ENCODE measurements at regions not wholly inside any gene's neighbourhood (a gene's known extent, or its start where the extent isn't known, plus 50 kb on each side); places are given as distances from the start of the nearest gene placed in this dataset.
"Not testable (repeated sequence)": the region's sequence is repeated elsewhere in the genome, so short reads cannot be mapped to it uniquely, and the experiment has no call there.

DNA sequence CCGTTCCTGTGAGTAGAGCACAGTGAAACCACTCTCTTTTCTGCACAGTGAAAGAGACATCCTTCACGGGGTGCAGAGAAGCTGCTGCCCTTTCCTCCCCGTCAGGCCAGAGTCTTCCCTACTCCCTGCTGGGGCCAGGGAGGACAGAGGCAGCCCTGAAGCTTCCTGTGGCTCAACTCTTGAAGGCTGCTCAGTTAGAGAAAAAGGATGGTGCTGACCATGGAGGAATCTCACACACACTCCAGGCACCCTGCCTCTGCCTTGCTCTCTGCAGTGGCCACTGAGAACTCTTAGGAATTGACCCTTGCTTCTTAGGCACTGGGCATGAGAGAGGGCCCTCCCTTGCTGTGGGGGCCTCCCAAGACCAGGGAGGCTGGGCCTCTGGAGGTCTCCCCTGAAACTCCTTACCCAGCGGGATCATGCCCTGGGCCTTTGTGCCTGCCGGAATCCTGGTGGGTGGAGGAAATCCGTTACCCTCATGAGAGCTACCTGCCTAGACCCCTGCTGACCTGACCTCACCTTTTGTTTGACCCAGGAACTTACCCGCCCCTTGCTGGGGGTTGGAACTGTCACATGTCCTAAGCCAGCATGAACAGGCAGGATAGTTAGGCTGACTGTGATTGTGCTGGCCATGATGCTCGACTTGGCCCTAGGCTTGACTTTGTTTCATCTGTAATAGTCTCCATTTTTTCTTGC, 65.0 kb upstream of the CD93 start:
- DNase-seq (ENCODE audit: low spot score) = peak; percentile 30

DNA sequence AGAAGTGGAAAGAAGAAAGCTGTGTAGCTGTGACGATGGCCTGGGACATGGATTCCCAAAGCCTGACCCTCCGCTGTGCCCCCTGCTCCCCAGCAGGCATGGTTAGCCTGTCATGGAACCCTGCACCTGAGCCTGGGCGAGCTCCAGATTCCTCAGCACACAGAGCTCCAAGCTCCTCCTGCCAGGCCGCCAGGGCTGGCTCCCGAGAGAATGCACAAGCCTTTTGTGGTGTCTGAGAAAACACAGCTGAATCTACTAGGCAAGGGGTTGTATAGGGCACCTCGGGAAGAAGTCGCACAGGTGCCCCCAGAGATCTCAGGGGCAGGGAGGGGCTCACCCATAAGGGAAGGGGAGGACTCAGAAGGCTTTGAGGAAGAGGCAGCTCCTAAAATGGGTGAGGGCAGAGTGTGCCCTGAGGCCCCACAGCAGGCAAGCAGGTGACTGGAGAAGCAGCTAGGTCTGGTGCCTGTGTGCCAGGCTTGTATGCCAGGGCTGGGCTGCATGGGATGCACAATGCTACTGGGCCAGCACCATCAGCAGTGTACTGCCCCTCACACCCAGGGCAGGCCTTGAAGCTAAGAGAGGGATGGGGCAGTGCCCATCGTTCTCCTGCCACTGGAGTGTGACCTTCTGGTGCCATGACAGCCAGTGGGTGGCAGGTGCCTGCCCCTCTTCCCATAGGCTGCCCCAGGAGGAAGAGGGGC, 64.3 kb upstream of the CD93 start:
- peak; percentile 51 for DNase-seq (ENCODE audit: low spot score)

DNA sequence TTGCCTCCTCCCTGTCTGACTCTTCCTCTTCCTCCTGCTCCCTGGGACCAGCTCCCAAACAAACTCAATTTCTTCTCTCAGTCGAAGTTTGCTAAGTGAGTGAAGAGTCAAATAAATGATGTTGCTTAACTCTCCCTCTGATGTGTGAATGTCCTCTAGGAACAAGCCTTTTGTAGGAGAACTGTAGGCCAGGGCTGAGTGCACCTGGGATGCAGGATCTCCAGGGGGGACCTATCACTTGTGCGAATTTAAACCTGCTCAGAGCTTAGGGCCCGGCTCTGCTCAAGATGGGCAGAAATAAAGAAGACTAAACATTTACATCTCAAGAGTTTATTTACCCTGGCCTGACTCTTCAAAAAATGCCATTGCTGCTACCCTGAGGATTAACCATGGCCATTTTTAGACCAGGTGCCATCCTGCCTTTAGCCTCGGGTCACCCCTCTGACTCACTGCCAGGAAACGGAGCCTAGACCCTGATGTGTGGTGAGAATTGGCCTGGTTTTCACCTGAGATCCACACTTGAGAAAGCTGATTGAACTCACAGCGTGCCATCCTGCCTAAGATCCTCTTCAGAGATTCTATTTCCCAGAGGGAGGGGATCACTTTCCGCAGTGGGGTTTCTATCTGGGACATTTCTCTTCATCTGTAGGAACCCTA, 63.6 kb upstream of the CD93 start:
- DNase-seq (ENCODE audit: low spot score) = peak; percentile 26

DNA sequence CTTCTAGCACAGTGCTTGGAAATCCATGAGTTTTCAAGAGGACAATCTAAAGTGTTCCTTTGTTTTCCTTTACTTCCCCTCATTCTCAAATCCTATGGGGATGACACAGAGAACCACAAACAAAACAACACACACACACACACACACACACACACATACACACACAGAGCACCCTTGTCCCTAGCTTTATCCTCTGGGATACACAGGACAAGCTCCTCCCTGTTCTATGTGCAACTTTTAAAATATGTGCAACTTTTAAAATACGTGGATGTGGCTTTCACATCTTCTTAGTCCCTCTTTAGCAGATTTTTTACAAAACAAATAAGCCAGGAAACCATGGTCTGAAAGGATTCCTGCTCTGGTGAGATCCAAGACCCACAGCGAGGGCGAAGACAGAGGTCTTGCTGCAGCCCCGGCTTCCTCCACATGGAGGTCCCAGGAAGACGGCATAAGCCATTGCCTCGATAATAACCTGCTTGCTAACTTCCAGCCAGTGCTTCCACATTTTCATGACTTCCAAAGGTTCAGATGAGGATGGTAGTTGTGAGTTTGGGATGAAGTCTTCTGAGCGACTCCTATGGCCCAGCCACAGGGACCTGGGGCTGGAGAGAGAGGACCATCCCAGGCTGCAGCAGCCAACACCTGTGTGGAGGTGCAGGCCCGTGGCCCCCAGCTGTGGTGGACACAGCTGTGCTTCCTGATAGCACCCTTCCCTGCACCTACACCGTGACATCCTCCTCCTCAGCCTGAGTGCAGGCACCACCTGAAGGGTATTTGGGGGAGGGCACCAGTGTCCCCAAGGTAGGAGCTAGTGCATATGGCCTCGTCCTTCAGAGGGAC, 62.8 kb upstream of the CD93 start:
- DNase-seq (ENCODE audit: low spot score) = peak; percentile 22

DNA sequence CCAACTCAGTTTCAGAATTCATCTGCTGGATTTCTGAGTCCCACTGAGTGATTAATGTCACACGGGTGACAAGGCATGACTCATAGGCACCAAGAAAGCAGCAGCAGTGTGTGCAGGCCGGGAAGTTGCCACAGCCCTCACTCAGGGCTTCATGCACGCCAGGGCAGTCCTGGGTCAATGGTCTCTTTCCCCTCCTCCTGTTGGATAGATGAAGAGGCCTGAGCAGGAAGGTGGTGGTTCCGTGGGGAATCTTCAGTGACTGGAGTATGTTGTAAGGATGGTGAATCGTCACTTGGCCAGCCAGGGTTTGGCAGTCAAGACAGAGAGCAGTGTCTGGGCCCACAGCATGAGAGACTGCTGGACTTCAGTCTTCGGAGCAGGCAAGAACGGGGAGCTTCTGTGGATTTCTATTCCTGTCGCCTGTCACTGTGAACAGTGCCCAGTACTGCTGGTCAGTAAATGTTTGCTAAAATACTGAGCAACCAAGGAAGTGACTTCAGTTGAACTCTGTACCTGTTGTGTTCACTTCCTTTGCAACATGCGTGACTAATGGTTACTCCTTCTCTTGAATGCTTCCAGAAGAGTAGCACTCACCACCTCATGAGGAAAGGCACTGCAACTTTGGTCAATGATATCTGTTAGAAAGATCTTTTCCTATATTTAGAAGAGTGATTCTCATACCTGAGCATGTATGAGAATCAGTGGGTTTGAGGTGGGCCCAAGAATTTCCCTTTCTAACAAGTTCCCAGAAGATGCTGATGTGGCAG, 62.0 kb upstream of the CD93 start:
- DNase-seq (ENCODE audit: low spot score) = peak; percentile 38

DNA sequence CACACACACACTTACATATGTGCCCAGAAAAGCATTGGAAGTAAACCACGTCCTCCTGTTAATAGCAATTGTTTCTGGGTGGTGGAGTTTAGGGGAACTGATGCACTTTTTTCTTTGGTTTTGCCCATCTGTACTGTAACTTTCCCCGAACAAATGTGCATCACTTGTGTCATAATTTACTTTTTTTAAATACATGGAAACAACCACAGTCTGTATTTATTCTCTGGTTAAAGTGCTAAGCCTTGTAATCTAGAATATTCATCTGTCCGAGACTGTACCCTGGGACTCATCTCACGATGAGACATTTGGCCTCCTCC, 61.5 kb upstream of the CD93 start:
- peak; percentile 6 for DNase-seq (ENCODE audit: low spot score)

DNA sequence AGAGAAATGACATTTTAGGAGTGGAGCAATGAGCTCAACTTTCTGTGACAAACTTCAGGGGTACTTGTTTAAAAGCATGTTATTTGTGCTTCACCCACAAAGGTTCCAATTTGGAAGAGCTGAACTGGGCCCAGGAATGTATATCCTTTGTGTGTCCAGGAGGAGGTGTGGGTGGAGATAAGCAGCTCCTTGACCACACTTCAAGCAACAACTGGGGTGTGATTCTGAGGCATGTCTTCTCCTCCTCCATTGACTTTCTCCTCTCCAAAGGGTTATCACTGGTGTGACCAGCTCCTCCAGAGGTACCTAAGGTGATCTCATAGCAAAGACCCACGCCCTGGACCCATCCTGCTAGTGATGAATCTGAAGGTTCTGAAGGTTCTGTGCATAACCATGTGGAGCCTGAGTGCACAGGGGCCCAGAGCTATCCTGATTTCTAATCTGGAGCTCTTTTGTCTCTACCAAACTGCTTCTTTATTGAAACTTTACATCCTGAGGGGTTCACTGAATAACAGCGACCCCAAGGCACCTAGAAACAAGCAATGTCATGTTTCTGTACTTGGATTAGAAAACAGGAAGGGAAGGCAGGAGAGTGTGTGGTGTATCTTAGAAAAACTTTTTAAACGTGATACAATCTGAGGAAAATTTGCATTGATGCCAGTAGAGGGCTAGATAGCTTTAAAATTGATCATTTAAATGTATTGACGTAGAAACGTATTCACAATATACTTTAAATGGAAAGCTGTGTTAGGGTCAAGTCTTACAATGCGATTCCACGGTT, 60.9 kb upstream of the CD93 start:
- peak; percentile 42 for DNase-seq (ENCODE audit: low spot score)

DNA sequence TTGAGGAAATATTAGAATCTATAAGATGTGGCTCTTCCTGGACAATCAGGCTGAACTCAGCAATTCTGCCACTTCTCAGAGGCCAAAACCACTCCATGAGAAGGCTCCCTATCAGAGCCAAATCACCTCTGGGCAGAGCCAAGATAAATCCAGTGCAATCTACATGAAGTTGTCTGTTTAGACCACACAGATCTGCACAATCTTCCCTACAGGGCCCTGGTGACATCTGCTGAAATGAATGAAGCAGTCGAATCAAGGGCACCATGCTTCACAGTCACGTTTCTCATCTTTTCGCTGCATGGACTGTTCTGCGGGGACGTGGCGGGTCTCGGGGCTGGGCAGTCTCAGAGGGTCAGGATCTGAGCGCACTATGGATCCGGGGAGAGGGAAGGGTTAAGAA, 60.1 kb upstream of the CD93 start:
- DNase-seq (ENCODE audit: low spot score) = peak; percentile 20

DNA sequence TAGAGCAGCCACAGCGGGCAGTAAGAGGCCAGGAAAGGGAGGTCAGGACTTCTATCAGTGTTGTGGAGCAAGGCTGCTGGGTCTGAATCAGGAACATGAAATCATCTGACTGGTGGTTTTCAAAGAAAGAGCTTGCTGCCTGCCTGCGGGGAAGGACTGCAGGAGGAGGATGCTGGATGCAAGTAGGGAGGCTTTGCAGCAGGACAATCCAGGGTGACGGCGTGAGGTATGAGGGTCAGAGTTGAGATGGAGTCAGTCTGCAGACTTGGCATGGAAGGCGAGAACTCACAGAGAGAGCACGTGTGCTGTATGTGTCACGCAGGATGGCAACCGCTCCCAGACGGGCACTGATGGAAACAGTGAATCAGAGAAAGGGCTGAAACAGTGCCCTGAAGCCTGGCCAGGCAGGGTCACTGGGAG, 59.2 kb upstream of the CD93 start:
- DNase-seq (ENCODE audit: low spot score) = peak; percentile 57

DNA sequence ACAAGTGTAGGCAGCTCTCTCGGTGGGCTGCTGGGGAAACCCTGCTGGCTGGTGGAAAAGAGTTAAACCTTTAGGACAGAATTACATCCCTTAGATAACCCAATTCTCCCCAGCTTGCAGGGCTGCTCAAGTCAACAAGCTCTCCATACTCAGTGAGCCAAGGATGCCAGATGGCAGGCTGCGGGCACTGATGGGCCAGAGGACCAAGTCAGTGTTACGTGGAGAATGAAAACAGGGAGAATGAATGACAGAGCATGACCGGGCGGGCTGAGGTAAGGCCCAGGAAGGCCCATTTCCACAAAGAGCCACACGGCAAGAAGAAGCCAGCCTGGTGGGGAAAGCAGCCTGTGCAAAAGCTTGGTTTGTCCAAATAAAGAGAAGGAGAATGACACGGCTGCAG, 58.7 kb upstream of the CD93 start:
- DNase-seq (ENCODE audit: low spot score) = peak; percentile 57

DNA sequence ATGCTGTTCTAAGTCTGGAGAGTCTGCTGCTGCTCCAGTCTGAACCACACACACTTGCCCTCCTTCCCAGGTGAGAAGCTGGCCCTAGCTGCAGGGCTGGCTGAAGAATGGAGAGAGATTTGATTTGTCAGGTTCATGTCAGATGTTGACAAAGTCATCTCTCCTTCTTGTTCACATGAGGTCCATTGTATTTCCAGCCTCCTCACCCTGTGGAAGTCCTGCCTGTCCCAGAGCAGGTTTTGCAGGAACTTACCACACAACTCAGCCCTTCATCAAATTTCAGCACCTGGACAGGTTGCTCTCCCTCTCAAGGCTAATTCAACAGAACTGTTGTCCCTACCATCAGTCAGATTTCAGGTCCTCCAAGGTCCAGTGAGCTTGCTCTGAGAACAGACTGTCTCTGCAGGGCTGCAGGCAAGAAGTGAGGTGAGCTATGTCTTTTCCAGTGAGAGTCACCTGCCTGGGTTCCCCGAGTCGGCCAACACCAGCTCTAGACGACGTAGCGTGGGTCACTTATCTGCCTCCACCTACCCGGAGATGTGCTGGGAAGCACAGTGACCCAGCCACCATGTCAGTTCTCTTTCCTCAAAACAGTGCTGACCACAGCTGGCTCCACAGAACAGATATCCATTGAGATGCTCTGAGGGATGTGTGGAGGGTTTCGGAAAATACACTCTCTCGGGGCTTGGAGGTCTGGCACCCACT, 58.0 kb upstream of the CD93 start:
- DNase-seq (ENCODE audit: low spot score) = peak; percentile 55

DNA sequence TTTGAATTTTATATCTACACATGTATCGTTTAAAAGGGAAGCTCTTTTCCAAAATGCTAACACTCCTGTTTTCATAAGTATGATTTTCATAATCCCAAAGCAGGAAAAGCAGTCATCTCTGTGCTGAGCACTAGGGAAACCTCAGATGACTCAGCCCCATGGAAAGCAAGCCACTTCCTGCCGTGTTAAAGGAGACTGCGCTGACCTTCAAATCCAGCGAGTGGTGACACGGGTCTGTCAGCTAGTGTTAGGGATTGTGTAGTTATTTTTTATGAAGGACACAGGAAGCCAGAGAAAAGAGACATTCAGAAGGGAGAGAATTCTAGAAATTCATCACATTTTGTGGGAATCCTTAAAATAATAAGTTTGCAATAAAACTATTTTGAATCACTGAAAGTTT, 57.0 kb upstream of the CD93 start:
- peak; percentile 17 for DNase-seq (ENCODE audit: low spot score)

DNA sequence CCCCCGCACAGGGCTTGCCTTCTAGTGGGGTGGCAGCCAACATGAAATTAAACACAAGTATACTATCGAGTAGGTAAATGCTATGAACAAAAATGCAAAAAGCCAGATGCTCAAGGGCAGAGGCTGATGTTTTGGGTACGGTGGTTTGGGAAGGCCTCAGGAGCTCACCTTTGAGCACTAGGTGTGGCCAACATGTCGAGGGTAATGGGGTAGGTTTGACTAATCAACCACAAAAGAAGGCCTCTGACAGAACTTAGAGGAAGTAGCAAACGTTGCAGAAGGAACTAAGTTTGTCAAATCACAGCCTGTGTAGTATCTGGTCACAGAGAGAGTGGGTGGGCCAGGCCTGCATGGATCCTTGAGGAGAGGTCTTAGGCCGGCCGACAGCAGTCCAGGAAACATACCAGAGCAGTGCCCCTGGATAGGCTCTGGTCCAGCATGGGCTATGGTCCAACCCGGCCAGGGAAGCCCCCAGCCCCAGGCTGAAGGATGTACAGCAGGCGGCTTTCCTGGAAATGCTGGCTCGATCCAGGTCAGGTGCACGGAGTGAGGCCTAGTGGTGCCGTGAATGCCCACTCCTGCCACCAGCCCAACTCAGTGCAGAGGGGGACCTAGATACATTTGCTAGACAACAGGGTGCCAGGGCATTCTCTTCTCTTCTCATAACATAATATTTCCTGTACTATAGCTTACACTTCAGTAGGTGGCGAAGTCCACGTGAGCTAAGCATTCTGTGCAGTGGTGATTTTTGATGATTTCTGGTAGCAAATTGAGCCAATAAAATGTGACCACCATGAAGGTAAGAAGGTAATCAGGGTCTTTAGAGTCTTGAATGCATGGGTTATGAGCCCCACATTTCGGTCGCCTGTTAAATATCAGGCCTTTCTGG, 56.3 kb upstream of the CD93 start:
- DNase-seq (ENCODE audit: low spot score) = no peak

DNA sequence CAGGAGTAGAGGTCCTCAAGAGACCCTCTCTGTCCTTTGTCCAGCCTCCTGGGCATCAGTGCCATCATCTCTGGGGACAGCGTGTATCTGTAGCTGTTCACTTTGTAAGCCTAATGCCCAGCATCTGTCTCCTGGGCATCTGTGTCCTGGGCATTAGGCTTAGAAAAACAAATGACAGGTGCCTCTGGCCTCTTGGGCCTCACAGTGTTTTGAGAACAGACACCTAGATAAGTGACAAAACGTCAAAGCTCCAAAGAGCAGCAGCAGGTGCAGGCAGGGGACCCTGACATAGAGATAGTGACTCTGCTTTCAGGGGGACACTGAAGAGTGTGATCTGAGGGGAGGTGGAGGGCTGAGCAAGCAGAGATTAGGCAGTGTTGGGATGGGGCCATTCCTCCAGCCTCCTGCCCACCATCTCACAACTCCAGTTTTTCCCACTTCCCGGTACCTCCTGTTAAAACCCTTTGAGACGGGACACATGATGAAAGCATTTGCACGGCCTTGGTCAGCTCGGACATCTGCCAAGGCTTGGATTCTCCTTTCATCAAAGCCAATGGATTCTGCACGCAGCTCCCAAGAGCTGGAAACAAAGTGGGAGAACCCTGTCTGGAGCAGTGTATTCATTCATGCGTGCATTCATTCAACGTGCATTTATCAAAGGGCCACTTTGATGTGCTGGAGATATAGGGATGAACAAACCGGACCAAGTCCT, 55.5 kb upstream of the CD93 start:
- no peak for DNase-seq (ENCODE audit: low spot score)

DNA sequence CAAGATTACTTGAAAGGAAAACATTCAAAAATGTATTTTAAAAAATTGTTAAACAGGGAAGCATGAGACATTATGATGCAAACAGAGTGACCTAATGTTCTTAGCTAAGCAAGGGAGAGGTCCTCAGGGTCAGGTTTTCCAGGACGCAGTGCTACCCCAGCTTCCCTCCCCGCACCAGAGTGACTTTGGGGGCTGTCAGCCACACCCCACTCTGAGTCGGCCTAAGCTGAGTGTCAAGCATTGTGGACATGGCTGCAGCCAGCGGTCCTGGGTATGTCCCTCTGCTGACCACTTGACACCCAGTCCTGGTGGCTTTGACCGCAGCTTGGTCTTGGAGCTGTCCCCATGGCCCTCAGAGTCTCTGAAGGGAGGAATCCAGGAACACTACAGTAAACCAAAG, 54.9 kb upstream of the CD93 start:
- DNase-seq (ENCODE audit: low spot score) = no peak

DNA sequence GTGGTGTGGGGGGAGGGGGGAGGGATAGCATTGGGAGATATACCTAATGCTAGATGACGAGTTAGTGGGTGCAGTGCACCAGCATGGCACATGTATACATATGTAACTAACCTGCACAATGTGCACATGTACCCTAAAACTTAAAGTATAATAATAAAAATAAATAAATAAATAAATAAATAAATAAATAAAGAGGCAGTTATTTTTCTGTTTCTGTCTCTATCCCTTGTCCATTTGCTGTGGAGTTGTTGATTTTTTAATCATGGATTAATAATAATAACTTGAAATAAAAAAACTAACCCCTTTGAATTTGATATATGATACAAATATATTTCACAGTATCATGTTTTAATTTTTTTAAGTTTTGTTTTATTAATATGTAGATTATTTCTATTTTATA, 53.9 kb upstream of the CD93 start:
- not testable (repeated sequence) for DNase-seq (ENCODE audit: low spot score)

DNA sequence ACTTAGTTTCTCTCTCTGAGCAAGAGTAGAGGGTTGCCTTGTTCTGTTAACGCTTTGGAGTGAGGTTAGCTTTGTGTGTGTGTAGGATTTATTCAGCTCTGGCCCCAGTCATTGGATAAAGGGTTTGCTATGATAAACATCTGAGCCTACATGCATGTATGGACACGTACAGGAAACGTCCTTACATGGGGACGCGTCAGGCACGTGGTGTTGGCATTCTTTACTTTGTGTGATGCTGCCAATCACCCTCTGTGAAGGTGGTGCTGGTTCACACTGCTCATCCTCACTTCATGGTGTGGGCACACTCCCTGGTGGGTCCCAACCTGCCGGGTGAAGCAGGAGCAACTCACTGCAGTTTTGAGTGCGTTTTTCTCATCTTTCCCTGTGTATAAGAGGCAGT, 53.4 kb upstream of the CD93 start:
- no peak for DNase-seq (ENCODE audit: low spot score)

DNA sequence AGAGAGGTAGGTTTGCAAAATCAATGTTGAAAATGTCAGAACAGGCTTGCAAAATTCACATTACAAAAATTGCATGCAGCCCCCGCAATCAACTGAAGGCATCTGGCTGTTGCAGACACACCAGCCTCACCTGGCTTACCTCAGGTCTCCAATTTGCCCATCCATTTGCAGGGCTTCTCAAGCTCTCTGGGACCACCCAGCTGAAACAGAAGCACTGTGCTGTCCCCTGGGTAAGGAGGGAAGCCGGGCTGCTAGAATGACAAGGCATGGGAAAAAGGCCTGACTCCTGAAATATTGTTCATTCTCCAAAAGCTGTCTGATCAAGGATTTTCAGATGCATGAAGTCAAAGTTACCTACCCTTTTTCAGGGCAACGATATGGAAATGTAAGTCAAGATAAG, 52.6 kb upstream of the CD93 start:
- no peak for DNase-seq (ENCODE audit: low spot score)

DNA sequence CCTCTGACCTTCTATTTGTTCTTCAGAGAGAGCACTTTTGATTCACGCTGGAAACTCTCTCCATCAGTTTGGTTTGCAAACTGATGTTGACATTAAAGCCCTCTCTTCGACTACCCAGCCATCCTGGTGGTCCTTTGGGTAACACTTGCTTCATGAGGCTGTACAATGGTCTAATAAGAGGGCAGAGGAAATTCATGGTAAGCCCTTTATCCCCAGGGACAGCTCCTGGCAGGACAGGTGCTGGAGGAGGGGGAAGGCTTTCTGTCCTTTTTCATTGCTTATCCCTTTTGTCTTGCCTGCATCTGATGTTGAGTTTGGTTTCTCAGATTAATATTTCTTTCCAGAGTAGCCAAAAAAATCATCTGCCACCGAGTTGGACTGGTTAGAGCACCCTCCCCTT, 52.1 kb upstream of the CD93 start:
- no peak for DNase-seq (ENCODE audit: low spot score)
